ENCODE measurements at regions not wholly inside any gene's neighbourhood (a gene's known extent, or its start where the extent isn't known, plus 50 kb on each side); places are given as distances from the start of the nearest gene placed in this dataset.

- no peak for TF ChIP-seq ZNF18 (CRISPR knock-in tag; IDR thresholded peaks at IDR 0.05; ENCODE audit: insufficient replicate concordance)
Measured at GRCh38 chr5:173720953-173721600, 104.6 kb upstream of the BOD1 start (continued).

GRCh38 chr5:173721601-173722232 is 105.3 kb upstream of the BOD1 start:
- H3K27me3 ChIP-seq (ENCODE audit: control insufficient read depth in 1 of 2, insufficient read depth in 2 of 2, low read length in 2 of 2), result no peaks in the 10 kb centered on the region
- DNase-seq (ENCODE audit: low spot score), result no peak
- no peaks in the 10 kb centered on the region for H3K9me3 ChIP-seq (ENCODE audit: low read length)
- no peaks in the 10 kb centered on the region for H4K20me1 ChIP-seq (ENCODE audit: insufficient read depth, low read length)
- no peak for ATAC-seq
- ChIA-PET CTCF (ENCODE audit: low intra/inter-chr PET ratio, low total read pairs) (no interaction called here), POLR2A (no interaction called here)
- H3K27ac ChIP-seq (ENCODE audit: extremely low read length, insufficient read depth, low read length), result no peak overlapping the region
- intact Hi-C loops (cut with micrococcal nuclease; ENCODE audit: unreplicated experiment), result no loop called here
- no peak overlapping the region for H3K4me2 ChIP-seq (ENCODE audit: low read depth, low read length)
- no peaks in the 10 kb centered on the region for H3K79me2 ChIP-seq (ENCODE audit: insufficient read depth, low read length)
- in situ Hi-C loops (cut with HindIII; ENCODE audit: extremely low pct_ligation_motif_present, low pct_unique_long_range_greater_than_20kb), result no loop called here
- FAIRE-seq, result no peak
- H3K9ac ChIP-seq (ENCODE audit: insufficient read depth, low read depth, low read length), result no peak overlapping the region
- no peaks in the 10 kb centered on the region for H3K36me3 ChIP-seq (replicated peaks in 1 of 2; ENCODE audit: control insufficient read depth in 1 of 2, insufficient read depth in 2 of 2, low read length in 2 of 2)
- 94% methylated on average over 9 of the region's 10 CpGs for WGBS (ENCODE audit: low lambda C conversion rate)
- no peak for TF ChIP-seq ZNF451 (CRISPR knock-in tag; IDR thresholded peaks at IDR 0.05)
- 0 out of 2 replicates have a peak, but pooled peaks have one; percentile 19 for TF ChIP-seq ZMYM3 (CRISPR knock-in tag; IDR thresholded peaks at IDR 0.05)
- no peak for TF ChIP-seq HIVEP1 (CRISPR knock-in tag; IDR thresholded peaks at IDR 0.05)
- no peak for TF ChIP-seq ZNF605 (CRISPR knock-in tag; IDR thresholded peaks at IDR 0.05)
- TF ChIP-seq GMEB2 (CRISPR knock-in tag; IDR thresholded peaks at IDR 0.05; ENCODE audit: low read depth), result no peak
- no peak for TF ChIP-seq ZNF687 (CRISPR knock-in tag; IDR thresholded peaks at IDR 0.05)
- no peak for TF ChIP-seq NFE2 (CRISPR knock-in tag; IDR thresholded peaks at IDR 0.05)
- TF ChIP-seq ZNF768 (CRISPR knock-in tag; IDR thresholded peaks at IDR 0.05), result peak; percentile 75
- H2AFZ ChIP-seq (ENCODE audit: low read length), result no peak overlapping the region
- BruUV-seq (replicated peaks), result no TSS peak
- H3K4me1 ChIP-seq (ENCODE audit: insufficient read depth, low read length), result peaks cover 42% of the 10 kb centered on the region
- no peak overlapping the region for H3K4me3 ChIP-seq (replicated peaks in 1 of 3; ENCODE audit: insufficient read depth in 1 of 3, low read depth in 2 of 3, low read length in 3 of 3)

All from HepG2 (cell line).